Panc1 (cell line): ENCODE measurements at regions not wholly inside any gene's neighbourhood (a gene's known extent, or its start where the extent isn't known, plus 50 kb on each side); places are given as distances from the start of the nearest gene placed in this dataset.

Experiments
- POLR2AphosphoS5 ChIP-seq: IDR thresholded peaks from 2 replicates; pipeline ENCODE4 v1.6.1; 2012; ENCODE audit warnings: mild to moderate bottlenecking, low read depth, low read length, moderate library complexity
- SIN3A ChIP-seq: IDR thresholded peaks from 2 replicates; pipeline ENCODE4 v1.6.1; 2012; ENCODE audit warnings: low read depth, mild to moderate bottlenecking, low read length, moderate library complexity, borderline replicate concordance; ENCODE audit not compliant: insufficient read depth
- TF ChIP-seq, protein P1 (sequence below): fragments of 450-650 bp; IDR thresholded peaks from 2 replicates; pipeline ENCODE4 v1.5.1; 2017; ENCODE audit warnings: mild to moderate bottlenecking
- TF ChIP-seq, protein P2 (sequence below), 2 experiments: IDR thresholded peaks; 2 replicates each; pipeline ENCODE4 v1.6.1; 2011 to 2012; ENCODE audit warnings: low read depth in 2 of 2, control low read depth in 1 of 2, low read length in 1 of 2, mild to moderate bottlenecking in 1 of 2, moderate library complexity in 1 of 2; ENCODE audit not compliant: insufficient read depth in 1 of 2

DNA sequence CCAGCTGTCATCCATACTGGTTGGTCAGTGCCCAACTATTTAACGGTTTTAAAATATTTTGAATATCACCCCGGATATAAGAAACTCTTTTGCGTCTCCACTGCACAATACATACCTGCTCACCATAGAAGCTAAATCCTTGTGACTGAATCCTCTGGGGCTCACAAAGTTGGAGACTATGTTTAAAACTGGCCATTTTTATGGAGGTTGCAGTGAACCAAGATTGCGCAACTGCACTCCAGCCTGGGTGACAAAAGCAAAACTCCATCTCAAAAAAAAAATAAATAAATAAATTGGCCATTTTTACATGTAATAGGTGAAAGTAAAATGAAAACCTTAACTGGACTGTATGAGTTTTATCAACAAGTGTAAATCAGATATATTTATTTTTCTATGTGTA is 55.6 kb upstream of the TMEM17 start:
- TF ChIP-seq, protein P1, sequence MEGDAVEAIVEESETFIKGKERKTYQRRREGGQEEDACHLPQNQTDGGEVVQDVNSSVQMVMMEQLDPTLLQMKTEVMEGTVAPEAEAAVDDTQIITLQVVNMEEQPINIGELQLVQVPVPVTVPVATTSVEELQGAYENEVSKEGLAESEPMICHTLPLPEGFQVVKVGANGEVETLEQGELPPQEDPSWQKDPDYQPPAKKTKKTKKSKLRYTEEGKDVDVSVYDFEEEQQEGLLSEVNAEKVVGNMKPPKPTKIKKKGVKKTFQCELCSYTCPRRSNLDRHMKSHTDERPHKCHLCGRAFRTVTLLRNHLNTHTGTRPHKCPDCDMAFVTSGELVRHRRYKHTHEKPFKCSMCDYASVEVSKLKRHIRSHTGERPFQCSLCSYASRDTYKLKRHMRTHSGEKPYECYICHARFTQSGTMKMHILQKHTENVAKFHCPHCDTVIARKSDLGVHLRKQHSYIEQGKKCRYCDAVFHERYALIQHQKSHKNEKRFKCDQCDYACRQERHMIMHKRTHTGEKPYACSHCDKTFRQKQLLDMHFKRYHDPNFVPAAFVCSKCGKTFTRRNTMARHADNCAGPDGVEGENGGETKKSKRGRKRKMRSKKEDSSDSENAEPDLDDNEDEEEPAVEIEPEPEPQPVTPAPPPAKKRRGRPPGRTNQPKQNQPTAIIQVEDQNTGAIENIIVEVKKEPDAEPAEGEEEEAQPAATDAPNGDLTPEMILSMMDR, result no peak
- TF ChIP-seq POLR2AphosphoS5, result no peak
- TF ChIP-seq SIN3A, result no peak
- TF ChIP-seq, protein P2, sequence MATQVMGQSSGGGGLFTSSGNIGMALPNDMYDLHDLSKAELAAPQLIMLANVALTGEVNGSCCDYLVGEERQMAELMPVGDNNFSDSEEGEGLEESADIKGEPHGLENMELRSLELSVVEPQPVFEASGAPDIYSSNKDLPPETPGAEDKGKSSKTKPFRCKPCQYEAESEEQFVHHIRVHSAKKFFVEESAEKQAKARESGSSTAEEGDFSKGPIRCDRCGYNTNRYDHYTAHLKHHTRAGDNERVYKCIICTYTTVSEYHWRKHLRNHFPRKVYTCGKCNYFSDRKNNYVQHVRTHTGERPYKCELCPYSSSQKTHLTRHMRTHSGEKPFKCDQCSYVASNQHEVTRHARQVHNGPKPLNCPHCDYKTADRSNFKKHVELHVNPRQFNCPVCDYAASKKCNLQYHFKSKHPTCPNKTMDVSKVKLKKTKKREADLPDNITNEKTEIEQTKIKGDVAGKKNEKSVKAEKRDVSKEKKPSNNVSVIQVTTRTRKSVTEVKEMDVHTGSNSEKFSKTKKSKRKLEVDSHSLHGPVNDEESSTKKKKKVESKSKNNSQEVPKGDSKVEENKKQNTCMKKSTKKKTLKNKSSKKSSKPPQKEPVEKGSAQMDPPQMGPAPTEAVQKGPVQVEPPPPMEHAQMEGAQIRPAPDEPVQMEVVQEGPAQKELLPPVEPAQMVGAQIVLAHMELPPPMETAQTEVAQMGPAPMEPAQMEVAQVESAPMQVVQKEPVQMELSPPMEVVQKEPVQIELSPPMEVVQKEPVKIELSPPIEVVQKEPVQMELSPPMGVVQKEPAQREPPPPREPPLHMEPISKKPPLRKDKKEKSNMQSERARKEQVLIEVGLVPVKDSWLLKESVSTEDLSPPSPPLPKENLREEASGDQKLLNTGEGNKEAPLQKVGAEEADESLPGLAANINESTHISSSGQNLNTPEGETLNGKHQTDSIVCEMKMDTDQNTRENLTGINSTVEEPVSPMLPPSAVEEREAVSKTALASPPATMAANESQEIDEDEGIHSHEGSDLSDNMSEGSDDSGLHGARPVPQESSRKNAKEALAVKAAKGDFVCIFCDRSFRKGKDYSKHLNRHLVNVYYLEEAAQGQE (IDR thresholded peaks at IDR 0.05; ENCODE audit: insufficient read depth in 1 of 2, low read depth in 2 of 2, low read length in 1 of 2), result no peak
